ENCODE measurements at regions not wholly inside any gene's neighbourhood (a gene's known extent, or its start where the extent isn't known, plus 50 kb on each side); places are given as distances from the start of the nearest gene placed in this dataset.

GRCh38 chr1:83813576-83813975 is 185.4 kb downstream of the TTLL7 start:
- Histone ChIP-seq H3K36me3 (ENCODE audit: insufficient read depth, low read length) (no peaks in the 10 kb centered on the region), H3K27ac (ENCODE audit: low read depth, low read length) (no peak overlapping the region), H3K4me1 (ENCODE audit: insufficient read depth, low read length) (no peaks in the 10 kb centered on the region)

GRCh38 chr1:83810144-83810543 is 188.8 kb downstream of the TTLL7 start:
- H3K9me3 ChIP-seq (ENCODE audit: low read length) = no peaks in the 10 kb centered on the region
- no peaks in the 10 kb centered on the region for H3K27me3 ChIP-seq (ENCODE audit: control insufficient read depth in 1 of 2, insufficient read depth in 2 of 2, low read length in 2 of 2)
- no peaks in the 10 kb centered on the region for H3K4me1 ChIP-seq (ENCODE audit: insufficient read depth, low read length)
- H3K36me3 ChIP-seq (ENCODE audit: insufficient read depth, low read length) = no peaks in the 10 kb centered on the region
- no peak overlapping the region for H3K27ac ChIP-seq (ENCODE audit: low read depth, low read length)
- H3K9ac ChIP-seq (ENCODE audit: low read length) = no peak overlapping the region
- no peak overlapping the region for H3K4me3 ChIP-seq (ENCODE audit: low read depth in 1 of 2, low read length in 2 of 2)

More at GRCh38 chr1:83813576-83813975, 185.4 kb downstream of the TTLL7 start:
- H3K9me3 ChIP-seq (ENCODE audit: low read length) = no peaks in the 10 kb centered on the region
- no peaks in the 10 kb centered on the region for H3K27me3 ChIP-seq (ENCODE audit: control insufficient read depth in 1 of 2, insufficient read depth in 2 of 2, low read length in 2 of 2)
- no peak overlapping the region for H3K4me3 ChIP-seq (ENCODE audit: low read depth in 1 of 2, low read length in 2 of 2)
- H3K9ac ChIP-seq (ENCODE audit: low read length) = no peak overlapping the region

- H3K9me3 ChIP-seq (ENCODE audit: low read length) = no peaks in the 10 kb centered on the region
- H3K36me3 ChIP-seq (ENCODE audit: insufficient read depth, low read length) = no peaks in the 10 kb centered on the region
- H3K4me1 ChIP-seq (ENCODE audit: insufficient read depth, low read length) = no peaks in the 10 kb centered on the region
- H3K4me3 ChIP-seq (ENCODE audit: low read depth in 1 of 2, low read length in 2 of 2) = no peak overlapping the region
- no peak overlapping the region for H3K9ac ChIP-seq (ENCODE audit: low read length)
- H3K27ac ChIP-seq (ENCODE audit: low read depth, low read length) = no peak overlapping the region
- no peaks in the 10 kb centered on the region for H3K27me3 ChIP-seq (ENCODE audit: control insufficient read depth in 1 of 2, insufficient read depth in 2 of 2, low read length in 2 of 2)
Measured at GRCh38 chr1:83808536-83808935, 190.4 kb downstream of the TTLL7 start.

GRCh38 chr1:83807821-83808220 is 191.1 kb downstream of the TTLL7 start:
- Histone ChIP-seq H3K4me1 (ENCODE audit: insufficient read depth, low read length) (peaks cover 2% of the 10 kb centered on the region), H3K4me3 (ENCODE audit: low read depth in 1 of 2, low read length in 2 of 2) (no peak overlapping the region), H3K27ac (ENCODE audit: low read depth, low read length) (no peak overlapping the region), H3K36me3 (ENCODE audit: insufficient read depth, low read length) (no peaks in the 10 kb centered on the region), H3K9ac (ENCODE audit: low read length) (no peak overlapping the region), H3K9me3 (ENCODE audit: low read length) (no peaks in the 10 kb centered on the region), H3K27me3 (ENCODE audit: control insufficient read depth in 1 of 2, insufficient read depth in 2 of 2, low read length in 2 of 2) (no peaks in the 10 kb centered on the region)

GRCh38 chr1:83807231-83807630 is 191.7 kb downstream of the TTLL7 start:
- Histone ChIP-seq H3K27me3 (ENCODE audit: control insufficient read depth in 1 of 2, insufficient read depth in 2 of 2, low read length in 2 of 2) (no peaks in the 10 kb centered on the region), H3K9me3 (ENCODE audit: low read length) (no peaks in the 10 kb centered on the region), H3K36me3 (ENCODE audit: insufficient read depth, low read length) (no peaks in the 10 kb centered on the region), H3K9ac (ENCODE audit: low read length) (no peak overlapping the region), H3K4me3 (ENCODE audit: low read depth in 1 of 2, low read length in 2 of 2) (no peak overlapping the region), H3K27ac (ENCODE audit: low read depth, low read length) (no peak overlapping the region), H3K4me1 (ENCODE audit: insufficient read depth, low read length) (peaks cover 8% of the 10 kb centered on the region)

- peaks cover 15% of the 10 kb centered on the region for H3K4me1 ChIP-seq (ENCODE audit: insufficient read depth, low read length)
Measured at GRCh38 chr1:83805921-83806320, 193.0 kb downstream of the TTLL7 start.

GRCh38 chr1:83802460-83803152 is 196.3 kb downstream of the TTLL7 start:
- Histone ChIP-seq H3K4me1 (ENCODE audit: insufficient read depth, low read length) (peaks cover 15% of the 10 kb centered on the region), H3K9me3 (ENCODE audit: low read length) (no peaks in the 10 kb centered on the region), H3K4me3 (ENCODE audit: low read depth in 1 of 2, low read length in 2 of 2) (no peak overlapping the region), H3K36me3 (ENCODE audit: insufficient read depth, low read length) (no peaks in the 10 kb centered on the region), H3K27me3 (ENCODE audit: control insufficient read depth in 1 of 2, insufficient read depth in 2 of 2, low read length in 2 of 2) (no peaks in the 10 kb centered on the region), H3K27ac (ENCODE audit: low read depth, low read length) (no peak overlapping the region), H3K9ac (ENCODE audit: low read length) (no peak overlapping the region)

More at GRCh38 chr1:83805921-83806320, 193.0 kb downstream of the TTLL7 start:
- H3K36me3 ChIP-seq (ENCODE audit: insufficient read depth, low read length) = no peaks in the 10 kb centered on the region
- no peaks in the 10 kb centered on the region for H3K9me3 ChIP-seq (ENCODE audit: low read length)
- no peaks in the 10 kb centered on the region for H3K27me3 ChIP-seq (ENCODE audit: control insufficient read depth in 1 of 2, insufficient read depth in 2 of 2, low read length in 2 of 2)
- no peak overlapping the region for H3K27ac ChIP-seq (ENCODE audit: low read depth, low read length)
- no peak overlapping the region for H3K4me3 ChIP-seq (ENCODE audit: low read depth in 1 of 2, low read length in 2 of 2)
- no peak overlapping the region for H3K9ac ChIP-seq (ENCODE audit: low read length)

GRCh38 chr1:83802023-83802422 is 196.9 kb downstream of the TTLL7 start:
- Histone ChIP-seq H3K27me3 (ENCODE audit: control insufficient read depth in 1 of 2, insufficient read depth in 2 of 2, low read length in 2 of 2) (no peaks in the 10 kb centered on the region), H3K4me3 (ENCODE audit: low read depth in 1 of 2, low read length in 2 of 2) (no peak overlapping the region), H3K9me3 (ENCODE audit: low read length) (no peaks in the 10 kb centered on the region), H3K4me1 (ENCODE audit: insufficient read depth, low read length) (peaks cover 15% of the 10 kb centered on the region), H3K36me3 (ENCODE audit: insufficient read depth, low read length) (no peaks in the 10 kb centered on the region), H3K27ac (ENCODE audit: low read depth, low read length) (no peak overlapping the region), H3K9ac (ENCODE audit: low read length) (no peak overlapping the region)

GRCh38 chr1:83800066-83800465 is 198.9 kb downstream of the TTLL7 start:
- Histone ChIP-seq H3K9ac (ENCODE audit: low read length) (no peak overlapping the region), H3K27ac (ENCODE audit: low read depth, low read length) (no peak overlapping the region), H3K9me3 (ENCODE audit: low read length) (no peaks in the 10 kb centered on the region), H3K4me3 (ENCODE audit: low read depth in 1 of 2, low read length in 2 of 2) (no peak overlapping the region), H3K4me1 (ENCODE audit: insufficient read depth, low read length) (peaks cover 15% of the 10 kb centered on the region), H3K36me3 (ENCODE audit: insufficient read depth, low read length) (no peaks in the 10 kb centered on the region), H3K27me3 (ENCODE audit: control insufficient read depth in 1 of 2, insufficient read depth in 2 of 2, low read length in 2 of 2) (no peaks in the 10 kb centered on the region)

- Histone ChIP-seq H3K27ac (ENCODE audit: low read depth, low read length) (no peak overlapping the region), H3K4me3 (ENCODE audit: low read depth in 1 of 2, low read length in 2 of 2) (no peak overlapping the region), H3K36me3 (ENCODE audit: insufficient read depth, low read length) (no peaks in the 10 kb centered on the region), H3K9me3 (ENCODE audit: low read length) (no peaks in the 10 kb centered on the region), H3K27me3 (ENCODE audit: control insufficient read depth in 1 of 2, insufficient read depth in 2 of 2, low read length in 2 of 2) (no peaks in the 10 kb centered on the region), H3K9ac (ENCODE audit: low read length) (no peak overlapping the region), H3K4me1 (ENCODE audit: insufficient read depth, low read length) (peaks cover 15% of the 10 kb centered on the region)
Measured at GRCh38 chr1:83799594-83799993, 199.3 kb downstream of the TTLL7 start.

GRCh38 chr1:83798965-83799364 is 200.0 kb downstream of the TTLL7 start:
- H3K27me3 ChIP-seq (ENCODE audit: control insufficient read depth in 1 of 2, insufficient read depth in 2 of 2, low read length in 2 of 2) = no peaks in the 10 kb centered on the region
- no peak overlapping the region for H3K4me3 ChIP-seq (ENCODE audit: low read depth in 1 of 2, low read length in 2 of 2)
- H3K36me3 ChIP-seq (ENCODE audit: insufficient read depth, low read length) = no peaks in the 10 kb centered on the region
- no peaks in the 10 kb centered on the region for H3K9me3 ChIP-seq (ENCODE audit: low read length)
- peaks cover 15% of the 10 kb centered on the region for H3K4me1 ChIP-seq (ENCODE audit: insufficient read depth, low read length)
- H3K9ac ChIP-seq (ENCODE audit: low read length) = no peak overlapping the region
- no peak overlapping the region for H3K27ac ChIP-seq (ENCODE audit: low read depth, low read length)

- Histone ChIP-seq H3K9me3 (ENCODE audit: low read length) (no peaks in the 10 kb centered on the region), H3K4me3 (ENCODE audit: low read depth in 1 of 2, low read length in 2 of 2) (no peak overlapping the region), H3K36me3 (ENCODE audit: insufficient read depth, low read length) (no peaks in the 10 kb centered on the region), H3K4me1 (ENCODE audit: insufficient read depth, low read length) (no peaks in the 10 kb centered on the region), H3K9ac (ENCODE audit: low read length) (no peak overlapping the region), H3K27ac (ENCODE audit: low read depth, low read length) (no peak overlapping the region), H3K27me3 (ENCODE audit: control insufficient read depth in 1 of 2, insufficient read depth in 2 of 2, low read length in 2 of 2) (no peaks in the 10 kb centered on the region)
Measured at GRCh38 chr1:83796409-83796808, 202.5 kb downstream of the TTLL7 start.

Data from muscle layer of colon (tissue), 2 donors.